SK-N-SH treated with all-trans-retinoic acid at 6 μM for 48 hours (cell line): ENCODE measurements at regions not wholly inside any gene's neighbourhood (a gene's known extent, or its start where the extent isn't known, plus 50 kb on each side); places are given as distances from the start of the nearest gene placed in this dataset.

Experiments
- ARNTL ChIP-seq: fragments of 450-650 bp; formaldehyde crosslinking; IDR thresholded peaks from 2 replicates; pipeline ENCODE4 v1.5.0; 2020; ENCODE audit warnings: low read depth, mild to moderate bottlenecking, moderate library complexity, borderline replicate concordance
- CSDC2 ChIP-seq: fragments of 250-450 bp; sonication (Bioruptor Pico); IDR thresholded peaks from 2 replicates; pipeline ENCODE4 v1.5.0; 2020; ENCODE audit warnings: mild to moderate bottlenecking, moderate library complexity
- GLIS3 ChIP-seq: fragments of 250-450 bp; sonication (Bioruptor Pico); IDR thresholded peaks from 2 replicates; pipeline ENCODE4 v1.5.0; 2020; ENCODE audit warnings: mild to moderate bottlenecking, moderate library complexity
- PPARA ChIP-seq: fragments of 250-450 bp; sonication (Bioruptor Pico); IDR thresholded peaks from 2 replicates; pipeline ENCODE4 v1.5.0; 2020; ENCODE audit warnings: mild to moderate bottlenecking, borderline replicate concordance
- SNAI2 ChIP-seq: fragments of 250-450 bp; sonication (Bioruptor Pico); IDR thresholded peaks from 2 replicates; pipeline ENCODE4 v1.5.0; 2020; ENCODE audit warnings: mild to moderate bottlenecking, moderate library complexity
- TOX ChIP-seq: fragments of 250-450 bp; sonication (Bioruptor Pico); IDR thresholded peaks from 2 replicates; pipeline ENCODE4 v1.8.0; 2021; ENCODE audit warnings: mild to moderate bottlenecking, moderate library complexity, borderline replicate concordance
- ZC3H10 ChIP-seq: fragments of 250-450 bp; sonication (Bioruptor Pico); IDR thresholded peaks from 2 replicates; pipeline ENCODE4 v1.5.1; 2021; ENCODE audit warnings: mild to moderate bottlenecking, moderate library complexity
- ZFP3 ChIP-seq: fragments of 250-450 bp; sonication (Bioruptor Pico); IDR thresholded peaks from 2 replicates; pipeline ENCODE4 v1.5.0; 2020; ENCODE audit warnings: mild to moderate bottlenecking, moderate library complexity
- ZFP30 ChIP-seq: fragments of 450-650 bp; formaldehyde crosslinking; IDR thresholded peaks from 2 replicates; pipeline ENCODE4 v1.5.0; 2022; ENCODE audit warnings: mild to moderate bottlenecking, moderate library complexity
- TF ChIP-seq, protein P1 (sequence below): fragments of 250-450 bp; sonication (Bioruptor Pico); IDR thresholded peaks from 2 replicates; pipeline ENCODE4 v1.8.0; 2020; ENCODE audit warnings: mild to moderate bottlenecking, moderate library complexity, borderline replicate concordance
- TF ChIP-seq, protein P2 (sequence below): fragments of 250-450 bp; sonication (Bioruptor Pico); IDR thresholded peaks from 2 replicates; pipeline ENCODE4 v1.5.1; 2020; ENCODE audit warnings: low read depth, mild to moderate bottlenecking, moderate library complexity
- TF ChIP-seq, protein P3 (sequence below): fragments of 250-450 bp; sonication (Bioruptor Pico); IDR thresholded peaks from 2 replicates; pipeline ENCODE4 v1.5.1; 2021; ENCODE audit warnings: mild to moderate bottlenecking, moderate library complexity

DNA sequence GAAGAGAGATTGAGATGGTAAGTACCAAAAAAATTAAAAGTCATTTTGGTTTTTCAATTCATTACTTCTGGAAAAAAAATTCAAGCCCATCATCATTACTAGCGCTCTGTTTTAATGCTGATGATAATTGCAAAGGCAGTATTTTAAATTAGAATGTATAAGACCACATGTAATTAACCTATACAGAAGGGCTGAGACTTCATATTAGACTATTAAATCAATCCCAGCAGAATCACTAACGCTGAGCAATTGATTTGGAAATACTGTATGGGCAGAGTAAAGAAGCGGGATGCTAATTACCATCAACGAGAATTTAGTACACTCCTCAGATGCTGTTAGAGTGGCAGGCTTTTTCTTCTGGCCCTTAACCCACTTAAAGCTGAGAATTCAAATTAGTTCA, 165.0 kb downstream of the SLC4A3 start:
- TF ChIP-seq ZFP3, result no peak
- TF ChIP-seq SNAI2, result no peak
- TF ChIP-seq ZFP30, result no peak
- TF ChIP-seq CSDC2 (CRISPR knock-in tag), result no peak
- TF ChIP-seq PPARA (CRISPR knock-in tag), result no peak
- no peak for TF ChIP-seq TOX (CRISPR knock-in tag)
- TF ChIP-seq, protein P1, sequence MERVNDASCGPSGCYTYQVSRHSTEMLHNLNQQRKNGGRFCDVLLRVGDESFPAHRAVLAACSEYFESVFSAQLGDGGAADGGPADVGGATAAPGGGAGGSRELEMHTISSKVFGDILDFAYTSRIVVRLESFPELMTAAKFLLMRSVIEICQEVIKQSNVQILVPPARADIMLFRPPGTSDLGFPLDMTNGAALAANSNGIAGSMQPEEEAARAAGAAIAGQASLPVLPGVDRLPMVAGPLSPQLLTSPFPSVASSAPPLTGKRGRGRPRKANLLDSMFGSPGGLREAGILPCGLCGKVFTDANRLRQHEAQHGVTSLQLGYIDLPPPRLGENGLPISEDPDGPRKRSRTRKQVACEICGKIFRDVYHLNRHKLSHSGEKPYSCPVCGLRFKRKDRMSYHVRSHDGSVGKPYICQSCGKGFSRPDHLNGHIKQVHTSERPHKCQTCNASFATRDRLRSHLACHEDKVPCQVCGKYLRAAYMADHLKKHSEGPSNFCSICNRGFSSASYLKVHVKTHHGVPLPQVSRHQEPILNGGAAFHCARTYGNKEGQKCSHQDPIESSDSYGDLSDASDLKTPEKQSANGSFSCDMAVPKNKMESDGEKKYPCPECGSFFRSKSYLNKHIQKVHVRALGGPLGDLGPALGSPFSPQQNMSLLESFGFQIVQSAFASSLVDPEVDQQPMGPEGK (CRISPR knock-in tag), result no peak
- no peak for TF ChIP-seq ZC3H10
- TF ChIP-seq GLIS3, result no peak
- TF ChIP-seq ARNTL (CRISPR knock-in tag), result no peak
- TF ChIP-seq, protein P2, sequence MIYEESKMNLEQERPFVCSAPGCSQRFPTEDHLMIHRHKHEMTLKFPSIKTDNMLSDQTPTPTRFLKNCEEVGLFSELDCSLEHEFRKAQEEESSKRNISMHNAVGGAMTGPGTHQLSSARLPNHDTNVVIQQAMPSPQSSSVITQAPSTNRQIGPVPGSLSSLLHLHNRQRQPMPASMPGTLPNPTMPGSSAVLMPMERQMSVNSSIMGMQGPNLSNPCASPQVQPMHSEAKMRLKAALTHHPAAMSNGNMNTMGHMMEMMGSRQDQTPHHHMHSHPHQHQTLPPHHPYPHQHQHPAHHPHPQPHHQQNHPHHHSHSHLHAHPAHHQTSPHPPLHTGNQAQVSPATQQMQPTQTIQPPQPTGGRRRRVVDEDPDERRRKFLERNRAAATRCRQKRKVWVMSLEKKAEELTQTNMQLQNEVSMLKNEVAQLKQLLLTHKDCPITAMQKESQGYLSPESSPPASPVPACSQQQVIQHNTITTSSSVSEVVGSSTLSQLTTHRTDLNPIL (CRISPR knock-in tag), result no peak
- TF ChIP-seq, protein P3, sequence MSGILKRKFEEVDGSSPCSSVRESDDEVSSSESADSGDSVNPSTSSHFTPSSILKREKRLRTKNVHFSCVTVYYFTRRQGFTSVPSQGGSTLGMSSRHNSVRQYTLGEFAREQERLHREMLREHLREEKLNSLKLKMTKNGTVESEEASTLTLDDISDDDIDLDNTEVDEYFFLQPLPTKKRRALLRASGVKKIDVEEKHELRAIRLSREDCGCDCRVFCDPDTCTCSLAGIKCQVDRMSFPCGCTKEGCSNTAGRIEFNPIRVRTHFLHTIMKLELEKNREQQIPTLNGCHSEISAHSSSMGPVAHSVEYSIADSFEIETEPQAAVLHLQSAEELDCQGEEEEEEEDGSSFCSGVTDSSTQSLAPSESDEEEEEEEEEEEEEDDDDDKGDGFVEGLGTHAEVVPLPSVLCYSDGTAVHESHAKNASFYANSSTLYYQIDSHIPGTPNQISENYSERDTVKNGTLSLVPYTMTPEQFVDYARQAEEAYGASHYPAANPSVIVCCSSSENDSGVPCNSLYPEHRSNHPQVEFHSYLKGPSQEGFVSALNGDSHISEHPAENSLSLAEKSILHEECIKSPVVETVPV (CRISPR knock-in tag), result no peak
